ENCODE measurements at regions not wholly inside any gene's neighbourhood (a gene's known extent, or its start where the extent isn't known, plus 50 kb on each side); places are given as distances from the start of the nearest gene placed in this dataset.

GRCh38 chr4:160235285-160235684 lies 1132.4 kb downstream of the RAPGEF2 start:
- no peak for TF ChIP-seq CTCF (IDR thresholded peaks at IDR 0.05)
- TF ChIP-seq POLR2A (IDR thresholded peaks at IDR 0.05), result no peak
- Histone ChIP-seq H3K36me3 (no peaks in the 10 kb centered on the region), H3K4me3 (replicated peaks in 1 of 3) (no peak overlapping the region), H3K27ac (no peak overlapping the region), H3K4me1 (no peaks in the 10 kb centered on the region), H3K9me3 (no peaks in the 10 kb centered on the region), H3K27me3 (no peaks in the 10 kb centered on the region)
- WGBS, 2 donors, result 44 to 54% methylated on average over 2 of the region's 2 CpGs
- no peak for DNase-seq
- intact Hi-C loops (cut with DNase I), result no loop called here

GRCh38 chr4:160235771-160236170 lies 1132.9 kb downstream of the RAPGEF2 start:
- Histone ChIP-seq H3K36me3 (no peaks in the 10 kb centered on the region), H3K27ac (no peak overlapping the region), H3K4me1 (no peaks in the 10 kb centered on the region), H3K4me3 (replicated peaks in 1 of 3) (no peak overlapping the region), H3K9me3 (no peaks in the 10 kb centered on the region), H3K27me3 (no peaks in the 10 kb centered on the region)
- TF ChIP-seq POLR2A (IDR thresholded peaks at IDR 0.05) (no peak), CTCF (IDR thresholded peaks at IDR 0.05) (no peak)
- DNase-seq, result no peak
- intact Hi-C loops (cut with DNase I), result no loop called here

- no peak for DNase-seq
- H3K4me1 ChIP-seq, result no peaks in the 10 kb centered on the region
- H3K36me3 ChIP-seq, result no peaks in the 10 kb centered on the region
- intact Hi-C loops (cut with DNase I), result no loop called here
- no peaks in the 10 kb centered on the region for H3K27me3 ChIP-seq
- TF ChIP-seq CTCF (IDR thresholded peaks at IDR 0.05) (no peak), POLR2A (IDR thresholded peaks at IDR 0.05) (no peak)
- no peak overlapping the region for H3K4me3 ChIP-seq (replicated peaks in 1 of 3)
- no peaks in the 10 kb centered on the region for H3K9me3 ChIP-seq
- 73 to 87% methylated on average over 1 of the region's 1 CpG for WGBS, 2 donors
- H3K27ac ChIP-seq, result no peak overlapping the region
These were observed 1135.9 kb downstream of the RAPGEF2 start for GRCh38 chr4:160238790-160239189.

GRCh38 chr4:160247091-160247656 lies 1144.3 kb downstream of the RAPGEF2 start:
- H3K36me3 ChIP-seq, result no peaks in the 10 kb centered on the region
- no peaks in the 10 kb centered on the region for H3K4me1 ChIP-seq
- intact Hi-C loops (cut with DNase I), result no loop called here
- H3K27me3 ChIP-seq, result no peaks in the 10 kb centered on the region
- 89 to 90% methylated on average over 5 to 7 of the region's 7 CpGs for WGBS, 2 donors
- no peaks in the 10 kb centered on the region for H3K9me3 ChIP-seq
- H3K4me3 ChIP-seq (replicated peaks in 1 of 3), result no peak overlapping the region
- no peak overlapping the region for H3K27ac ChIP-seq
- TF ChIP-seq CTCF (IDR thresholded peaks at IDR 0.05) (no peak), POLR2A (IDR thresholded peaks at IDR 0.05) (no peak)
- no peak for DNase-seq

GRCh38 chr4:160251522-160252170 lies 1148.8 kb downstream of the RAPGEF2 start:
- H3K4me3 ChIP-seq (replicated peaks in 1 of 3), result no peak overlapping the region
- H3K27me3 ChIP-seq, result no peaks in the 10 kb centered on the region
- WGBS, 2 donors, result 69 to 70% methylated on average over 3 of the region's 3 CpGs
- H3K4me1 ChIP-seq, result no peaks in the 10 kb centered on the region
- TF ChIP-seq POLR2A (IDR thresholded peaks at IDR 0.05), result no peak
- TF ChIP-seq CTCF (IDR thresholded peaks at IDR 0.05), result no peak
- DNase-seq, result no peak
- intact Hi-C loops (cut with DNase I), result no loop called here
- H3K27ac ChIP-seq, result no peak overlapping the region
- H3K36me3 ChIP-seq, result no peaks in the 10 kb centered on the region
- no peaks in the 10 kb centered on the region for H3K9me3 ChIP-seq
